SU-DHL-6 (cell line): ENCODE measurements at regions not wholly inside any gene's neighbourhood (a gene's known extent, or its start where the extent isn't known, plus 50 kb on each side); places are given as distances from the start of the nearest gene placed in this dataset.

ENCODE experiments used
- H2AFZ ChIP-seq: fragments of 200-600 bp; sonication (generic); 2 replicates; pipeline ENCODE4 v1.6.1; 2014; ENCODE audit warnings: low read depth, mild to moderate bottlenecking, moderate library complexity, mixed read lengths, antibody characterized with exemption, low read length; ENCODE audit not compliant: severe bottlenecking
- H3F3A ChIP-seq: fragments of 200-600 bp; shearing (Covaris generic); 2 replicates; pipeline ENCODE4 v1.6.0; 2016; ENCODE audit warnings: antibody characterized with exemption, mild to moderate bottlenecking; ENCODE audit not compliant: insufficient read depth
- H3K27ac ChIP-seq: fragments of 200-600 bp; sonication (generic); 2 replicates; pipeline ENCODE4 v1.5.1; 2016; ENCODE audit warnings: low read depth, mild to moderate bottlenecking, low read length, moderate library complexity, mixed read lengths
- H3K27me3 ChIP-seq: fragments of 200-600 bp; sonication (generic), shearing (Covaris generic); 2 replicates; pipeline ENCODE4 v1.6.0; 2014; ENCODE audit warnings: mild to moderate bottlenecking, low read length
- H3K36me3 ChIP-seq: fragments of 200-600 bp; sonication (generic); 2 replicates; pipeline ENCODE4 v1.6.1; 2014; ENCODE audit warnings: mild to moderate bottlenecking, low read length, mixed read lengths
- H3K4me2 ChIP-seq: fragments of 300-600, 200-600 bp; shearing (Covaris generic), sonication (generic); 2 replicates; pipeline ENCODE4 v1.6.0; 2014; ENCODE audit warnings: low read length, low read depth, mild to moderate bottlenecking; ENCODE audit not compliant: poor library complexity, severe bottlenecking
- H3K4me3 ChIP-seq: fragments of 200-600 bp; sonication (generic); 2 replicates; pipeline ENCODE4 v1.5.1; 2014; ENCODE audit warnings: antibody characterized with exemption, low read length, mild to moderate bottlenecking, mixed read lengths; ENCODE audit not compliant: insufficient read depth, poor library complexity, severe bottlenecking
- H3K79me2 ChIP-seq: fragments of 200-600 bp; sonication (generic); 2 replicates; pipeline ENCODE4 v1.6.1; 2014; ENCODE audit warnings: mild to moderate bottlenecking, low read length, moderate library complexity; ENCODE audit not compliant: insufficient read depth
- H3K9ac ChIP-seq: fragments of 200-600 bp; sonication (generic); 2 replicates; pipeline ENCODE4 v1.7.0; 2014; ENCODE audit warnings: mild to moderate bottlenecking, low read length
- H3K9me2 ChIP-seq: fragments of 200-600 bp; sonication (generic); replicated peaks from 2 replicates; pipeline ENCODE4 v1.6.1; 2014; ENCODE audit warnings: low read length; ENCODE audit not compliant: insufficient read depth
- H3K9me3 ChIP-seq: fragments of 200-600 bp; sonication (generic); 2 replicates; pipeline ENCODE4 v1.6.1; 2014; ENCODE audit warnings: low read length, mixed read lengths; ENCODE audit not compliant: insufficient read depth
- H4K20me1 ChIP-seq: fragments of 200-600 bp; sonication (generic); 2 replicates; pipeline ENCODE4 v1.6.1; 2014; ENCODE audit warnings: low read depth, mild to moderate bottlenecking, antibody characterized with exemption, low read length, moderate library complexity, mixed read lengths
- CTCF ChIP-seq: fragments of 200-600 bp; sonication (generic); IDR thresholded peaks from one replicate; pipeline ENCODE4 v1.5.1; 2017; ENCODE audit warnings: antibody characterized with exemption, mild to moderate bottlenecking, low read length, moderate library complexity; ENCODE audit not compliant: insufficient read depth, poor library complexity, severe bottlenecking
- EZH2phosphoT487 ChIP-seq: fragments of 200-600 bp; sonication (generic), shearing (Covaris generic); conservative IDR thresholded peaks from 2 replicates; pipeline ENCODE4 v1.6.1; 2018; ENCODE audit warnings: mild to moderate bottlenecking, antibody characterized with exemption, low read length, moderate library complexity, mixed read lengths

- Histone ChIP-seq H3K36me3 (no peaks in the 10 kb centered on the region), H3K27ac (no peak overlapping the region), H3K4me3 (no peak overlapping the region), H4K20me1 (no peaks in the 10 kb centered on the region), H3F3A (no peaks in the 10 kb centered on the region), H3K27me3 (no peaks in the 10 kb centered on the region), H3K79me2 (no peaks in the 10 kb centered on the region), H3K9ac (no peak overlapping the region), H3K9me3 (no peaks in the 10 kb centered on the region), H2AFZ (no peak overlapping the region), H3K4me2 (no peak overlapping the region), H3K9me2 (0 out of 2 replicates have a peak, but pooled peaks cover 3% of the 10 kb centered on the region)
- TF ChIP-seq CTCF (no peak), EZH2phosphoT487 (no peak)
These were observed 226.8 kb downstream of the ACTR3B start for GRCh38 chr7:152986376-152986775.

GRCh38 chr7:152987656-152988055, 228.1 kb downstream of the ACTR3B start:
- no peak for TF ChIP-seq EZH2phosphoT487
- Histone ChIP-seq H3K9ac (no peak overlapping the region), H3K9me3 (no peaks in the 10 kb centered on the region), H3K79me2 (no peaks in the 10 kb centered on the region), H4K20me1 (no peaks in the 10 kb centered on the region), H2AFZ (no peak overlapping the region), H3K27ac (no peak overlapping the region), H3K27me3 (no peaks in the 10 kb centered on the region; the same call in 1 of the 2 replicates), H3K9me2 (0 out of 2 replicates have a peak, but pooled peaks cover 3% of the 10 kb centered on the region), H3F3A (no peaks in the 10 kb centered on the region), H3K4me2 (no peak overlapping the region), H3K36me3 (no peaks in the 10 kb centered on the region), H3K4me3 (no peak overlapping the region)

- Histone ChIP-seq H3K27ac (no peak overlapping the region), H3K4me3 (no peak overlapping the region), H3K79me2 (no peaks in the 10 kb centered on the region), H2AFZ (no peak overlapping the region), H3K27me3 (no peaks in the 10 kb centered on the region; the same call in 1 of the 2 replicates), H3K4me2 (no peak overlapping the region), H3F3A (no peaks in the 10 kb centered on the region), H3K9me2 (0 out of 2 replicates have a peak, but pooled peaks cover 3% of the 10 kb centered on the region), H3K36me3 (no peaks in the 10 kb centered on the region), H4K20me1 (no peaks in the 10 kb centered on the region), H3K9me3 (no peaks in the 10 kb centered on the region), H3K9ac (no peak overlapping the region)
- no peak for TF ChIP-seq EZH2phosphoT487
- TF ChIP-seq CTCF = no peak
These were observed 230.4 kb downstream of the ACTR3B start for GRCh38 chr7:152989889-152990380.

- H3K27ac ChIP-seq = no peak overlapping the region
- no peak for TF ChIP-seq EZH2phosphoT487
- TF ChIP-seq CTCF = no peak
- no peaks in the 10 kb centered on the region for H3K36me3 ChIP-seq
- no peak overlapping the region for H3K4me3 ChIP-seq
- no peak overlapping the region for H3K9ac ChIP-seq
- no peaks in the 10 kb centered on the region for H3K79me2 ChIP-seq
- H3K9me2 ChIP-seq = no peaks in the 10 kb centered on the region
- H3K9me3 ChIP-seq = peaks cover 10% of the 10 kb centered on the region
- no peaks in the 10 kb centered on the region for H3K27me3 ChIP-seq
- H2AFZ ChIP-seq = no peak overlapping the region
- no peaks in the 10 kb centered on the region for H3F3A ChIP-seq
- no peaks in the 10 kb centered on the region for H4K20me1 ChIP-seq
- no peak overlapping the region for H3K4me2 ChIP-seq
These were observed 238.9 kb downstream of the ACTR3B start for GRCh38 chr7:152998420-152998819.
